ENCODE measurements at regions not wholly inside any gene's neighbourhood (a gene's known extent, or its start where the extent isn't known, plus 50 kb on each side); places are given as distances from the start of the nearest gene placed in this dataset.
A peak's percentile ranks its signal among the peaks of the same experiment; 100 is the strongest.

- Histone ChIP-seq H3K4me1 (ENCODE audit: control insufficient read depth, insufficient read depth, low read length) (peaks cover 7% of the 10 kb centered on the region), H3K27me3 (ENCODE audit: control insufficient read depth, insufficient read depth, low read length, poor library complexity, severe bottlenecking) (no peaks in the 10 kb centered on the region), H3K4me3 (ENCODE audit: low read length) (peak overlapping the region; percentile 37), H3K36me3 (ENCODE audit: control insufficient read depth, insufficient read depth, low read length) (no peaks in the 10 kb centered on the region), H3K9me3 (ENCODE audit: control insufficient read depth, low read length) (peaks cover 17% of the 10 kb centered on the region), H3K9ac (ENCODE audit: extremely low read depth, low read length, poor library complexity, severe bottlenecking) (no peak overlapping the region), H3K27ac (ENCODE audit: low read depth, low read length) (no peak overlapping the region)
- peak; percentile 64 for DNase-seq
- Mint-ChIP-seq H3K4me1 (peaks cover 19% of the 10 kb centered on the region), H3K9me3 (peaks cover 42% of the 10 kb centered on the region), H3K36me3 (ENCODE audit: low read depth) (peaks cover 5% of the 10 kb centered on the region), H3K4me3 (no peak overlapping the region), H3K27ac (no peak overlapping the region), H3K27me3 (ENCODE audit: insufficient read depth) (no peaks in the 10 kb centered on the region)
- WGBS, 2 experiments (ENCODE audit: insufficient coverage in 1 of 2, insufficient read length in 1 of 2), result 81 to 100% methylated on average over 1 to 5 of the region's 5 CpGs
- TF ChIP-seq CTCF (conservative IDR thresholded peaks at IDR 0.05), result no peak
Measured at GRCh38 chr11:41917900-41918299, 458.4 kb upstream of the LRRC4C start.

- H3K36me3 ChIP-seq (ENCODE audit: control insufficient read depth, insufficient read depth, low read length), result no peaks in the 10 kb centered on the region
- Mint-ChIP-seq H3K27ac (no peak overlapping the region), H3K27me3 (ENCODE audit: insufficient read depth) (no peaks in the 10 kb centered on the region), H3K36me3 (ENCODE audit: low read depth) (peaks cover 5% of the 10 kb centered on the region), H3K9me3 (peaks cover 22% of the 10 kb centered on the region), H3K4me3 (no peak overlapping the region), H3K4me1 (peaks cover 24% of the 10 kb centered on the region)
- DNase-seq, result no peak
- H3K27me3 ChIP-seq (ENCODE audit: control insufficient read depth, insufficient read depth, low read length, poor library complexity, severe bottlenecking), result no peaks in the 10 kb centered on the region
- H3K27ac ChIP-seq (ENCODE audit: low read depth, low read length), result no peak overlapping the region
- peaks cover 12% of the 10 kb centered on the region for H3K4me1 ChIP-seq (ENCODE audit: control insufficient read depth, insufficient read depth, low read length)
- no peak for TF ChIP-seq CTCF (conservative IDR thresholded peaks at IDR 0.05)
- H3K9me3 ChIP-seq (ENCODE audit: control insufficient read depth, low read length), result peaks cover 13% of the 10 kb centered on the region
- H3K9ac ChIP-seq (ENCODE audit: extremely low read depth, low read length, poor library complexity, severe bottlenecking), result no peak overlapping the region
- no peak overlapping the region for H3K4me3 ChIP-seq (ENCODE audit: low read length)
- 81 to 100% methylated on average over 1 to 2 of the region's 2 CpGs for WGBS, 2 experiments (ENCODE audit: insufficient coverage in 1 of 2, insufficient read length in 1 of 2)
Measured at GRCh38 chr11:41920374-41920773, 460.9 kb upstream of the LRRC4C start.

- Mint-ChIP-seq H3K9me3 (peaks cover 8% of the 10 kb centered on the region), H3K36me3 (ENCODE audit: low read depth) (peaks cover 3% of the 10 kb centered on the region), H3K4me1 (peaks cover 24% of the 10 kb centered on the region), H3K27ac (peak overlapping the region; percentile 61), H3K4me3 (no peak overlapping the region), H3K27me3 (ENCODE audit: insufficient read depth) (no peaks in the 10 kb centered on the region)
- TF ChIP-seq CTCF (conservative IDR thresholded peaks at IDR 0.05), result no peak
- no peak overlapping the region for H3K4me3 ChIP-seq (ENCODE audit: low read length)
- no peak overlapping the region for H3K27ac ChIP-seq (ENCODE audit: low read depth, low read length)
- no peak overlapping the region for H3K9ac ChIP-seq (ENCODE audit: extremely low read depth, low read length, poor library complexity, severe bottlenecking)
- 40 to 67% methylated on average over 1 to 2 of the region's 2 CpGs for WGBS, 2 experiments (ENCODE audit: insufficient coverage in 1 of 2, insufficient read length in 1 of 2)
- peaks cover 5% of the 10 kb centered on the region for H3K9me3 ChIP-seq (ENCODE audit: control insufficient read depth, low read length)
- no peaks in the 10 kb centered on the region for H3K36me3 ChIP-seq (ENCODE audit: control insufficient read depth, insufficient read depth, low read length)
- peak; percentile 75 for DNase-seq
- peaks cover 12% of the 10 kb centered on the region for H3K4me1 ChIP-seq (ENCODE audit: control insufficient read depth, insufficient read depth, low read length)
- H3K27me3 ChIP-seq (ENCODE audit: control insufficient read depth, insufficient read depth, low read length, poor library complexity, severe bottlenecking), result no peaks in the 10 kb centered on the region
Measured at GRCh38 chr11:41921746-41922390, 462.4 kb upstream of the LRRC4C start.
